Liver (tissue), 7 donors: ENCODE measurements at regions not wholly inside any gene's neighbourhood (a gene's known extent, or its start where the extent isn't known, plus 50 kb on each side); places are given as distances from the start of the nearest gene placed in this dataset.

Experiments
- DNase-seq: peaks from one replicate; pipeline ENCODE4 v3.0.0-alpha.2; 2017; ENCODE audit warnings: low spot score
- H3K27ac ChIP-seq, 2 donors: one replicate each; pipeline ENCODE4 v1.7.0; 2013; ENCODE audit warnings: inconsistent platforms in 2 of 2, low read length in 2 of 2, control low read depth in 1 of 2, low read depth in 1 of 2, mild to moderate bottlenecking in 1 of 2
- H3K27me3 ChIP-seq, 4 donors: one replicate each; pipeline versions ENCODE4 v1.6.1 to v1.7.0; 2013; ENCODE audit warnings: low read length in 3 of 4, inconsistent platforms in 1 of 4, mild to moderate bottlenecking in 1 of 4, moderate library complexity in 1 of 4; ENCODE audit not compliant: control insufficient read depth in 4 of 4, insufficient read depth in 4 of 4
- H3K36me3 ChIP-seq, 4 donors: one replicate each; pipeline versions ENCODE4 v1.6.1 to v1.7.0; 2013; ENCODE audit warnings: low read length in 3 of 4, mild to moderate bottlenecking in 3 of 4, low read depth in 1 of 4, moderate library complexity in 1 of 4; ENCODE audit not compliant: control insufficient read depth in 4 of 4, insufficient read depth in 3 of 4
- H3K4me1 ChIP-seq, 4 donors: one replicate each; pipeline versions ENCODE4 v1.6.1 to v1.7.0; 2013; ENCODE audit warnings: low read length in 3 of 4, mild to moderate bottlenecking in 3 of 4, moderate library complexity in 1 of 4; ENCODE audit not compliant: control insufficient read depth in 4 of 4, insufficient read depth in 4 of 4
- H3K4me3 ChIP-seq, 3 donors: one replicate each; pipeline versions ENCODE4 v1.6.1 to v1.7.0; 2013; ENCODE audit warnings: low read length in 3 of 3, control low read depth in 1 of 3, low read depth in 1 of 3, mild to moderate bottlenecking in 1 of 3
- H3K9ac ChIP-seq, 2 donors: one replicate each; pipeline ENCODE4 v1.7.0; 2013; ENCODE audit warnings: low read length in 2 of 2, mild to moderate bottlenecking in 2 of 2, moderate library complexity in 2 of 2, control low read depth in 1 of 2, low read depth in 1 of 2
- H3K9me3 ChIP-seq, 4 donors: one replicate each; pipeline versions ENCODE4 v1.6.1 to v1.7.0; 2013; ENCODE audit warnings: low read length in 3 of 4; ENCODE audit not compliant: control insufficient read depth in 4 of 4
- EGR1 ChIP-seq, 2 donors: IDR thresholded peaks; 2 replicates each; pipeline ENCODE4 v1.6.1; 2016 to 2018; ENCODE audit warnings: antibody characterized with exemption in 2 of 2, low read depth in 2 of 2
- FOXA1 ChIP-seq: IDR thresholded peaks from 2 replicates; pipeline ENCODE4 v1.6.1; 2016; ENCODE audit warnings: antibody characterized with exemption
- FOXA2 ChIP-seq: IDR thresholded peaks from 2 replicates; pipeline ENCODE4 v1.6.1; 2016; ENCODE audit warnings: antibody characterized with exemption
- GABPA ChIP-seq, 2 donors: IDR thresholded peaks in 1 of 2; conservative IDR thresholded peaks in 1 of 2; 2 replicates each; pipeline ENCODE4 v1.6.1; 2016; ENCODE audit warnings: antibody characterized with exemption in 2 of 2, mild to moderate bottlenecking in 1 of 2, moderate library complexity in 1 of 2
- HNF4A ChIP-seq, 2 donors: conservative IDR thresholded peaks; 2 replicates each; pipeline ENCODE4 v1.6.1; 2016; ENCODE audit warnings: antibody characterized with exemption in 2 of 2, mild to moderate bottlenecking in 2 of 2
- JUND ChIP-seq, 2 donors: IDR thresholded peaks; 2 replicates each; pipeline ENCODE4 v1.6.1; 2016; ENCODE audit warnings: antibody characterized with exemption in 2 of 2
- MAX ChIP-seq: IDR thresholded peaks from 2 replicates; pipeline ENCODE4 v1.6.1; 2016; ENCODE audit warnings: antibody characterized with exemption
- NR2F2 ChIP-seq: IDR thresholded peaks from 2 replicates; pipeline ENCODE4 v1.6.1; 2016; ENCODE audit warnings: antibody characterized with exemption
- RAD21 ChIP-seq, 2 donors: IDR thresholded peaks; 2 replicates each; pipeline ENCODE4 v1.6.1; 2016; ENCODE audit warnings: antibody characterized with exemption in 2 of 2, mild to moderate bottlenecking in 2 of 2
- REST ChIP-seq: IDR thresholded peaks from 2 replicates; pipeline ENCODE4 v1.6.1; 2016; ENCODE audit warnings: antibody characterized with exemption, mild to moderate bottlenecking
- RXRA ChIP-seq, 2 donors: IDR thresholded peaks; 2 replicates each; pipeline ENCODE4 v1.6.1; 2017 to 2018; ENCODE audit warnings: antibody characterized with exemption in 2 of 2, mild to moderate bottlenecking in 1 of 2
- SP1 ChIP-seq: IDR thresholded peaks from 2 replicates; pipeline ENCODE4 v1.6.1; 2018; ENCODE audit warnings: antibody characterized with exemption, mild to moderate bottlenecking
- TAF1 ChIP-seq: conservative IDR thresholded peaks from 2 replicates; pipeline ENCODE4 v1.6.1; 2016; ENCODE audit warnings: antibody characterized with exemption, mild to moderate bottlenecking
- YY1 ChIP-seq: IDR thresholded peaks from 2 replicates; pipeline ENCODE4 v1.6.1; 2016; ENCODE audit warnings: antibody characterized with exemption, mild to moderate bottlenecking
- ZBTB33 ChIP-seq: IDR thresholded peaks from 2 replicates; pipeline ENCODE4 v1.6.1; 2016; ENCODE audit warnings: antibody characterized with exemption
- WGBS: extraction: QIAGEN DNeasy Blood & Tissue Kit; methylation state at CpG from one replicate; pipeline ENCODE4 v1.1.7; 2013; 5-methylcytosine and 5-hydroxymethylcytosine counted together
- donor health status: healthy.
- donor health status: healthy.
- donor health status: healthy.
- donor health status: healthy.

- Histone ChIP-seq H3K4me3 (no peak overlapping the region), H3K27me3 (no peaks in the 10 kb centered on the region), H3K27ac (no peak overlapping the region), H3K36me3 (no peaks in the 10 kb centered on the region), H3K9ac (no peak overlapping the region), H3K9me3 (no peaks in the 10 kb centered on the region), H3K4me1 (no peaks in the 10 kb centered on the region)
- no peak for DNase-seq
- 76% methylated on average over 12 of the region's 12 CpGs for WGBS
- TF ChIP-seq EGR1 (IDR thresholded peaks at IDR 0.05; ENCODE audit: low read depth in 2 of 2) (no peak), MAX (no peak), FOXA1 (no peak), HNF4A (conservative IDR thresholded peaks at IDR 0.05) (no peak), JUND (IDR thresholded peaks at IDR 0.05) (no peak), ZBTB33 (no peak), YY1 (no peak), RXRA (IDR thresholded peaks at IDR 0.05) (no peak)
Measured at GRCh38 chr10:3290550-3290949, 118.0 kb upstream of the PITRM1 start.

- 83% methylated on average over 42 of the region's 42 CpGs for WGBS
- H3K27ac ChIP-seq, result no peak overlapping the region
- DNase-seq, result no peak
- H3K27me3 ChIP-seq, result no peaks in the 10 kb centered on the region
- H3K4me3 ChIP-seq, result no peak overlapping the region
- no peak for TF ChIP-seq SP1
- no peak for TF ChIP-seq TAF1
- no peak for TF ChIP-seq RAD21 (IDR thresholded peaks at IDR 0.05)
- TF ChIP-seq NR2F2, result no peak
- TF ChIP-seq MAX, result no peak
- no peak for TF ChIP-seq FOXA1
- TF ChIP-seq EGR1 (IDR thresholded peaks at IDR 0.05; ENCODE audit: low read depth in 2 of 2), result no peak
- TF ChIP-seq REST, result no peak
- no peak for TF ChIP-seq GABPA (IDR thresholded peaks at IDR 0.05 in 1 of 2, conservative IDR thresholded peaks at IDR 0.05 in 1 of 2)
- no peak for TF ChIP-seq FOXA2
- no peak for TF ChIP-seq RXRA (IDR thresholded peaks at IDR 0.05)
- TF ChIP-seq JUND (IDR thresholded peaks at IDR 0.05), result no peak
- H3K36me3 ChIP-seq, result no peaks in the 10 kb centered on the region
- H3K9ac ChIP-seq, result no peak overlapping the region
- H3K9me3 ChIP-seq, result no peaks in the 10 kb centered on the region
- H3K4me1 ChIP-seq, result no peaks in the 10 kb centered on the region
Measured at GRCh38 chr10:3287572-3288445, 115.2 kb upstream of the PITRM1 start.
